Keratinocyte (primary cell): ENCODE measurements at regions not wholly inside any gene's neighbourhood (a gene's known extent, or its start where the extent isn't known, plus 50 kb on each side); places are given as distances from the start of the nearest gene placed in this dataset.

Experiments
- DNase-seq: peaks from one replicate; pipeline ENCODE4 v3.0.0-alpha.2; 2011; ENCODE audit warnings: low read depth, missing footprints, low spot score
- FAIRE-seq: peaks from 2 replicates; lab custom pipeline; 2011; peaks lifted over from hg19 to GRCh38; lab: Jason Lieb, UNC
- H2AFZ ChIP-seq: 2 replicates; pipeline ENCODE4 v1.6.0; 2012; ENCODE audit warnings: low read length, control low read depth, inconsistent platforms; ENCODE audit not compliant: control insufficient read depth
- H3K27ac ChIP-seq: 2 replicates; pipeline ENCODE4 v1.5.1; 2011; ENCODE audit warnings: low read length; ENCODE audit not compliant: control insufficient read depth, insufficient read depth
- H3K27me3 ChIP-seq: 3 replicates; pipeline ENCODE4 v1.6.0; 2011; ENCODE audit warnings: low read length; ENCODE audit not compliant: control insufficient read depth, insufficient read depth; ENCODE audit errors: extremely low read depth
- H3K36me3 ChIP-seq, 2 experiments: 2 replicates in 1 of 2; 3 replicates in 1 of 2; pipeline ENCODE4 v1.5.1; 2011; ENCODE audit warnings: low read length in 2 of 2, mild to moderate bottlenecking in 1 of 2; ENCODE audit not compliant: control insufficient read depth in 2 of 2, insufficient read depth in 2 of 2; ENCODE audit errors: extremely low read depth in 1 of 2
- H3K4me1 ChIP-seq: 3 replicates; pipeline ENCODE4 v1.5.1; 2011; ENCODE audit warnings: low read length; ENCODE audit not compliant: control insufficient read depth, insufficient read depth; ENCODE audit errors: extremely low read depth
- H3K4me2 ChIP-seq: 3 replicates; pipeline ENCODE4 v1.6.0; 2011; ENCODE audit warnings: low read depth, low read length; ENCODE audit not compliant: control insufficient read depth, insufficient read depth; ENCODE audit errors: extremely low read depth
- H3K4me3 ChIP-seq, 3 experiments: fragments of 200-600 bp in 1 of 3; sonication (generic) in 1 of 3; 2 replicates in 2 of 3; 3 replicates in 1 of 3; pipeline ENCODE4 v1.5.1; 2011 to 2016; ENCODE audit warnings: low read length in 3 of 3, mild to moderate bottlenecking in 3 of 3, control low read depth in 2 of 3, inconsistent platforms in 1 of 3, low read depth in 1 of 3, mixed read lengths in 1 of 3, mixed run types in 1 of 3, moderate library complexity in 1 of 3; ENCODE audit not compliant: control insufficient read depth in 2 of 3, insufficient read depth in 2 of 3; ENCODE audit errors: extremely low read depth in 1 of 3
- H3K79me2 ChIP-seq: 2 replicates; pipeline ENCODE4 v1.6.0; 2012; ENCODE audit warnings: low read length; ENCODE audit not compliant: control insufficient read depth, insufficient read depth
- H3K9ac ChIP-seq: 3 replicates; pipeline ENCODE4 v1.6.0; 2011; ENCODE audit warnings: low read length; ENCODE audit not compliant: control insufficient read depth, insufficient read depth; ENCODE audit errors: extremely low read depth
- H3K9me1 ChIP-seq: 3 replicates; pipeline ENCODE4 v1.6.0; 2011; ENCODE audit warnings: low read length; ENCODE audit not compliant: control insufficient read depth, insufficient read depth; ENCODE audit errors: extremely low read depth
- H3K9me3 ChIP-seq: 2 replicates; pipeline ENCODE4 v1.5.1; 2012; ENCODE audit warnings: low read depth, low read length; ENCODE audit not compliant: control insufficient read depth
- H4K20me1 ChIP-seq: 3 replicates; pipeline ENCODE4 v1.6.0; 2011; ENCODE audit warnings: low read length; ENCODE audit not compliant: control insufficient read depth, insufficient read depth; ENCODE audit errors: extremely low read depth
- CTCF ChIP-seq, 3 experiments: IDR thresholded peaks in 1 of 3; conservative IDR thresholded peaks in 1 of 3; optimal IDR thresholded peaks in 1 of 3; 2 replicates in 2 of 3; 3 replicates in 1 of 3; pipeline versions ENCODE3 to v1.5.1; 2011; ENCODE audit warnings: low read length in 3 of 3, mild to moderate bottlenecking in 3 of 3, moderate library complexity in 2 of 3, control low read depth in 1 of 3, inconsistent platforms in 1 of 3; ENCODE audit not compliant: insufficient read depth in 2 of 3; ENCODE audit errors: extremely low read depth in 1 of 3
- EZH2 ChIP-seq: IDR thresholded peaks from one replicate; pipeline ENCODE4 v1.6.1; 2012; ENCODE audit warnings: inconsistent platforms, mild to moderate bottlenecking, low read length, moderate library complexity
- dilution Hi-C: fragments of 300-500 bp; cut with MboI; formaldehyde crosslinking; loops from one replicate; pipeline ENCODE4 v1.7.0; 2020; ENCODE audit warnings: low sequenced_read_pairs; ENCODE audit not compliant: extremely low pct_ligation_motif_present

- DNase-seq = no peak
- Histone ChIP-seq H4K20me1 (no peaks in the 10 kb centered on the region), H3K4me3 (no peak overlapping the region), H3K79me2 (no peaks in the 10 kb centered on the region), H3K36me3 (no peaks in the 10 kb centered on the region), H3K4me1 (no peaks in the 10 kb centered on the region), H3K27ac (no peak overlapping the region), H3K9me3 (no peaks in the 10 kb centered on the region), H2AFZ (no peak overlapping the region), H3K27me3 (no peaks in the 10 kb centered on the region), H3K9me1 (no peaks in the 10 kb centered on the region), H3K9ac (no peak overlapping the region), H3K4me2 (no peak overlapping the region)
- FAIRE-seq = no peak
- dilution Hi-C loops = no loop called here
- TF ChIP-seq CTCF (optimal IDR thresholded peaks at IDR 0.05 in 1 of 3, IDR thresholded peaks at IDR 0.05 in 1 of 3, conservative IDR thresholded peaks at IDR 0.05 in 1 of 3; ENCODE audit: extremely low read depth in 1 of 3, insufficient read depth in 2 of 3, low read length in 3 of 3) = no peak
- no peak for TF ChIP-seq EZH2
These were observed 425.3 kb downstream of the NPHP4 start for GRCh38 chr1:5566924-5567323.

- dilution Hi-C loops = no loop called here
- Histone ChIP-seq H3K9ac (no peak overlapping the region), H3K79me2 (no peaks in the 10 kb centered on the region), H3K4me3 (no peak overlapping the region), H3K36me3 (no peaks in the 10 kb centered on the region), H3K4me1 (no peaks in the 10 kb centered on the region), H4K20me1 (no peaks in the 10 kb centered on the region), H3K9me3 (no peaks in the 10 kb centered on the region), H3K4me2 (no peak overlapping the region), H3K9me1 (no peaks in the 10 kb centered on the region), H2AFZ (no peak overlapping the region), H3K27ac (no peak overlapping the region), H3K27me3 (no peaks in the 10 kb centered on the region)
- TF ChIP-seq CTCF (optimal IDR thresholded peaks at IDR 0.05 in 1 of 3, IDR thresholded peaks at IDR 0.05 in 1 of 3, conservative IDR thresholded peaks at IDR 0.05 in 1 of 3; ENCODE audit: extremely low read depth in 1 of 3, insufficient read depth in 2 of 3, low read length in 3 of 3) = no peak
- TF ChIP-seq EZH2 = no peak
- DNase-seq = no peak
- FAIRE-seq = no peak
These were observed 426.7 kb downstream of the NPHP4 start for GRCh38 chr1:5565281-5566125.
